Stimulated activated naive CD8-positive, alpha-beta T cell treated with anti-CD3 and anti-CD28 coated beads, Interleukin-15, amount 100 ng/mL, for 72 hours (primary cell): ENCODE measurements at regions not wholly inside any gene's neighbourhood (a gene's known extent, or its start where the extent isn't known, plus 50 kb on each side); places are given as distances from the start of the nearest gene placed in this dataset.

Experiments used
- ATAC-seq: fragments of 150-1000 bp; cut with Tn5 transposase; 2 replicates; pipeline ENCODE4 v1.10.0; 2021; ENCODE audit warnings: mild to moderate bottlenecking, moderate library complexity
- DNase-seq, 2 donors: peaks; one replicate each; pipeline ENCODE4 v3.0.0; 2021 to 2022
- H3K27ac Mint-ChIP-seq, 2 donors: one replicate each; pipeline ENCODE4 v1.8.0; 2022; ENCODE audit warnings: mild to moderate bottlenecking in 2 of 2, mixed read lengths in 2 of 2, moderate library complexity in 2 of 2
- H3K27me3 Mint-ChIP-seq: one replicate; pipeline ENCODE4 v1.8.0; 2022; ENCODE audit warnings: mixed read lengths
- H3K4me1 Mint-ChIP-seq: one replicate; pipeline ENCODE4 v1.8.0; 2022; ENCODE audit warnings: mild to moderate bottlenecking, mixed read lengths
- H3K4me3 Mint-ChIP-seq, 2 donors: one replicate each; pipeline ENCODE4 v1.8.0; 2022; ENCODE audit warnings: mild to moderate bottlenecking in 2 of 2, mixed read lengths in 2 of 2, moderate library complexity in 1 of 2
- H3K9me3 Mint-ChIP-seq, 2 donors: one replicate each; pipeline ENCODE4 v1.8.0; 2022; ENCODE audit warnings: mixed read lengths in 2 of 2

DNA sequence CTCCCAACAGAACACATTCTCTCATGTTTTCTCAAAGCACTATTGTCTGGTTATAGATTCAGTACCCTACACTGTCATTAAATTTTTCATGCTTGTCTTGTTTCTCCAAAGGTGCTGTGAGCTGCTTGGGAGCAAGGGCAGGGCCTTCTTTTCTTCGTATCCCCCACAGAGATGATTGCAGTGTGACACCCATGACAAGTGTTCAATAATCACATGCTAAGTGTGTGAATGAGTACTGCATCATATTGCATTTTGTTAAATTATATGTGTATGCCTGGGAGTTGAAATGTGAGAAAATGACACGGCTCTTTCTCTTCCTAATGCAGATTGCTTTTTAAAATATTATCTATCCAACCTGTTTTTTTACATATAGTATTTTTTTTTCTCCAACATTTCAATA is 57.3 kb upstream of the MAGI3 start:
- Mint-ChIP-seq H3K9me3 (no peaks in the 10 kb centered on the region), H3K4me1 (no peaks in the 10 kb centered on the region)
- ATAC-seq = no peak

DNA sequence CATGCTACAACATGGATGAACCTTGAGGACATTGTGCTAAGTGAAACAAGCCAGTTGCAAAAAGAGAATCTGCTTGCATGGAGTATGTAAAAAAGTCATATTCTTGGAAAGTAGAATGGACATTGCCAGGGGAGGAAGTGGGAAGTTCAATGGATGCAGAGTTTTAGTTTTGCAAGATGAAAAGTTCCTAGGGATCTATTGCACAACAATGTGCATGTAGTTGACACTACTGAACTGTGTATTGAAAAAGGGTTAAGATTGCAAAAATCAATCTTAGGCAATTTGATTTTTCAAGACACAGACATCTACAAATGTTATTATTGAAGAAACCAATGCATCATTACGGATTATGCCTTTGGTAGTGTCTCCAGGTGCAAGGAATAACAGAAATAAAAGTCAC is 50.3 kb upstream of the MAGI3 start:
- ATAC-seq = no peak
- no peak for DNase-seq
- Mint-ChIP-seq H3K27ac (no peak overlapping the region), H3K4me1 (no peaks in the 10 kb centered on the region), H3K27me3 (peaks cover 21% of the 10 kb centered on the region), H3K4me3 (no peak overlapping the region), H3K9me3 (peaks cover 0 to 5% of the 10 kb centered on the region in 2 donors)

More for the DNA sequence above, 57.3 kb upstream of the MAGI3 start:
- Mint-ChIP-seq H3K27ac (no peak overlapping the region), H3K27me3 (peaks cover 7% of the 10 kb centered on the region), H3K4me3 (no peak overlapping the region)
- no peak for DNase-seq
